Vagina (tissue), 2 donors: ENCODE measurements at regions not wholly inside any gene's neighbourhood (a gene's known extent, or its start where the extent isn't known, plus 50 kb on each side); places are given as distances from the start of the nearest gene placed in this dataset.

Experiments used
- POLR2A ChIP-seq, 2 donors: fragments of 450-650 bp; IDR thresholded peaks; one replicate each; pipeline ENCODE4 v1.6.1; 2017; ENCODE audit warnings: antibody characterized with exemption in 2 of 2, mild to moderate bottlenecking in 2 of 2, moderate library complexity in 2 of 2
- TF ChIP-seq, protein P1 (sequence below), 3 experiments: fragments of 450-650 bp in 2 of 3; fragments of 200-600 bp in 1 of 3; sonication (generic) in 1 of 3; IDR thresholded peaks; one replicate each; pipeline ENCODE4 v1.5.1; 2017 to 2019; ENCODE audit warnings: antibody characterized with exemption in 3 of 3, mild to moderate bottlenecking in 2 of 3, moderate library complexity in 2 of 3

DNA sequence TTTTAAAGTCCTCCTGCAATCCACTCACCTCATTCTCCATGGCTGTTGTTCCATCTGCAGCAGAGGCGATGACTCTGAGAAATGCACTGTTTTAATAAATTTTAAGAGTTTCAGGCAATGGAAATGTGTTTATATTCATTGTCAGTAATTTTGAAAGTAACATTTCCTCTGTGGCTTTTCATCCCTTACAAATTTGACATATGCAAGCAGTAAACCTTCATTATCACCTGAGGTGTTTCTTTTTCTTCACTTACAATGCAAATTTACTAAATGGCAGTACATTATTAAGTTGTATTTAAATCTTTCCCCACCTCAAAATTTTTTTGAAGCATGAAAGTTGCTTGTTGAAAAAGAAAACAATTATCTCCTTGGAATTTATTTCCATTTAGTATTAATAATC is 136.9 kb downstream of the DIRAS2 start:
- TF ChIP-seq, protein P1, sequence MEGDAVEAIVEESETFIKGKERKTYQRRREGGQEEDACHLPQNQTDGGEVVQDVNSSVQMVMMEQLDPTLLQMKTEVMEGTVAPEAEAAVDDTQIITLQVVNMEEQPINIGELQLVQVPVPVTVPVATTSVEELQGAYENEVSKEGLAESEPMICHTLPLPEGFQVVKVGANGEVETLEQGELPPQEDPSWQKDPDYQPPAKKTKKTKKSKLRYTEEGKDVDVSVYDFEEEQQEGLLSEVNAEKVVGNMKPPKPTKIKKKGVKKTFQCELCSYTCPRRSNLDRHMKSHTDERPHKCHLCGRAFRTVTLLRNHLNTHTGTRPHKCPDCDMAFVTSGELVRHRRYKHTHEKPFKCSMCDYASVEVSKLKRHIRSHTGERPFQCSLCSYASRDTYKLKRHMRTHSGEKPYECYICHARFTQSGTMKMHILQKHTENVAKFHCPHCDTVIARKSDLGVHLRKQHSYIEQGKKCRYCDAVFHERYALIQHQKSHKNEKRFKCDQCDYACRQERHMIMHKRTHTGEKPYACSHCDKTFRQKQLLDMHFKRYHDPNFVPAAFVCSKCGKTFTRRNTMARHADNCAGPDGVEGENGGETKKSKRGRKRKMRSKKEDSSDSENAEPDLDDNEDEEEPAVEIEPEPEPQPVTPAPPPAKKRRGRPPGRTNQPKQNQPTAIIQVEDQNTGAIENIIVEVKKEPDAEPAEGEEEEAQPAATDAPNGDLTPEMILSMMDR (IDR thresholded peaks at IDR 0.05): no peak
- TF ChIP-seq POLR2A (IDR thresholded peaks at IDR 0.05): no peak
